ENCODE measurements at regions not wholly inside any gene's neighbourhood (a gene's known extent, or its start where the extent isn't known, plus 50 kb on each side); places are given as distances from the start of the nearest gene placed in this dataset.

- Histone ChIP-seq H3K4me1 (peaks cover 0 to 14% (median 5%) of the 10 kb centered on the region in 4 donors), H3K9me3 (no peaks in the 10 kb centered on the region), H3K27me3 (no peaks in the 10 kb centered on the region), H3K36me3 (no peaks in the 10 kb centered on the region), H3K4me3 (no peak overlapping the region), H3K27ac (peak overlapping the region in 2 of 4 donors; percentile 25 to 48)
- intact Hi-C loops (cut with DNase I) = no loop called here
- TF ChIP-seq CTCF (IDR thresholded peaks at IDR 0.05) = no peak
- peak in 1 of 4 donors; percentile 38 for TF ChIP-seq EP300 (IDR thresholded peaks at IDR 0.05)
- no peak for TF ChIP-seq POLR2A (IDR thresholded peaks at IDR 0.05)
- peak in 1 of 4 donors; percentile 32 for TF ChIP-seq POLR2AphosphoS5 (IDR thresholded peaks at IDR 0.05)
- 72 to 80% methylated on average over 14 of the region's 14 CpGs for WGBS, 2 donors
- peak; percentile 83 for DNase-seq
Observed at GRCh38 chr10:124291001-124291701, 127.6 kb downstream of the OAT start.

GRCh38 chr10:124289851-124290795 is 128.6 kb downstream of the OAT start:
- Histone ChIP-seq H3K4me1 (peaks cover 0 to 13% (median 5%) of the 10 kb centered on the region in 4 donors), H3K36me3 (no peaks in the 10 kb centered on the region), H3K27ac (peak overlapping the region in 2 of 4 donors; percentile 25 to 48), H3K4me3 (no peak overlapping the region), H3K9me3 (no peaks in the 10 kb centered on the region), H3K27me3 (no peaks in the 10 kb centered on the region)
- DNase-seq = peak; percentile 70
- TF ChIP-seq POLR2AphosphoS5 (IDR thresholded peaks at IDR 0.05) = peak in 1 of 4 donors; percentile 5
- TF ChIP-seq CTCF (IDR thresholded peaks at IDR 0.05) = no peak
- WGBS, 2 donors = 59 to 64% methylated on average over 18 of the region's 18 CpGs
- intact Hi-C loops (cut with DNase I) = no loop called here

DNA sequence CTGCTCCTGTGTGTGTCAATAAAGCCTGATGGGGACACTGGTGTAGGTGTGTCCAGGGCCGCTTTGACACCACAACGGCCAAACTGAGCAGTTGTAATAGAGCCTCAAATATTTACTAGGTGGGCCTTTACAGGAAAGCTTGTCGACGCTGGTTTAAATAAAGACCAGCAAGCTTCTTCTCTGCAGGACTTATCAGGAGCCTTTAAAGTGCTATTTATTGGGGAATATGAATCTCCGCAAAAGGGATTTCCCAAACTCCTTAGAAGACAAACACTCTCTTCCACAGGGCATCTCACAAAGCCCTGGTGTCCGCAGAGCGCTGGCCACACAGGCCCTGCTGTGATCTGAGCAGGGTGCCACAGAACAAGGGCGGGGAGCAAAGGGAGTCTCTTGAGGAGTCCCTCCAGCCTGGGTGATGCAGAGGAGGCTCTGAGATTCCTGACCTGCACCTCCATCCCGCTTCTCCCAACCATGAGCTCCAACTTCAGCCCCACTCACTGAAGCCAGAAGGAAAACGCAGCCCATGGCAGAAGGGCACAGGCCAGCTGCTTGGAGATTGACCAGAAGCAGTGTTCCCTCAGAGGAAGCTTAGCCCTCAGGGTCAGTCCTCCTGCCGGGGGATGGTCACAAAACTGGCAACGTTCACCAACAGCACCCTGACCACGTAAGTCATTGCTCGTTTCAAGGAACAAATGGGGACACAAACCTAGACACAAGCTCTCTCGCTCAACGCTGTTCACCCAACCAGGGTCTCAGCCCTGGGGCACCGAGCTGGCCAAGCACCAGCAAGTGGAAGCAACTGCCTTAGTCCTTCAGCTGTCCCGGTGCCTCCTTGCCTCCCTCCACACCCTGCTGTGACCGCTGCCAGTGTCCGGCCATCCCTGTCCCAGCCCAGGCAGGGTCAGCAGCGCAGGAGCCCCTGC is 129.5 kb downstream of the OAT start:
- DNase-seq = peak; percentile 54
- no peaks in the 10 kb centered on the region for H3K27me3 ChIP-seq
- intact Hi-C loops (cut with DNase I) = no loop called here
- no peaks in the 10 kb centered on the region for H3K9me3 ChIP-seq
- H3K4me1 ChIP-seq = peaks cover 0 to 11% (median 2%) of the 10 kb centered on the region in 4 donors
- no peaks in the 10 kb centered on the region for H3K36me3 ChIP-seq
- no peak for TF ChIP-seq POLR2AphosphoS5 (IDR thresholded peaks at IDR 0.05)
- TF ChIP-seq CTCF (IDR thresholded peaks at IDR 0.05) = no peak
- TF ChIP-seq POLR2A (IDR thresholded peaks at IDR 0.05) = no peak
- no peak for TF ChIP-seq EP300 (IDR thresholded peaks at IDR 0.05)
- H3K27ac ChIP-seq = no peak overlapping the region
- no peak overlapping the region for H3K4me3 ChIP-seq
- 88 to 91% methylated on average over 21 of the region's 21 CpGs for WGBS, 2 donors

- DNase-seq = peak; percentile 7
- no peak for TF ChIP-seq POLR2A (IDR thresholded peaks at IDR 0.05)
- no peak for TF ChIP-seq POLR2AphosphoS5 (IDR thresholded peaks at IDR 0.05)
- no peak for TF ChIP-seq CTCF (IDR thresholded peaks at IDR 0.05)
- no peak for TF ChIP-seq EP300 (IDR thresholded peaks at IDR 0.05)
- Histone ChIP-seq H3K36me3 (no peaks in the 10 kb centered on the region), H3K4me1 (peaks cover 0 to 11% (median 2%) of the 10 kb centered on the region in 4 donors), H3K27me3 (no peaks in the 10 kb centered on the region), H3K4me3 (no peak overlapping the region), H3K9me3 (no peaks in the 10 kb centered on the region), H3K27ac (no peak overlapping the region)
- intact Hi-C loops (cut with DNase I) = no loop called here
- WGBS, 2 donors = 84 to 87% methylated on average over 8 of the region's 8 CpGs
Observed at GRCh38 chr10:124288486-124288885, 130.2 kb downstream of the OAT start.

All from sigmoid colon (tissue), 6 donors.